Neural progenitor cell (in vitro differentiated cells): ENCODE measurements at regions not wholly inside any gene's neighbourhood (a gene's known extent, or its start where the extent isn't known, plus 50 kb on each side); places are given as distances from the start of the nearest gene placed in this dataset.

ENCODE experiments used
- EZH2 ChIP-seq: fragments of 200-600 bp; sonication (generic); IDR thresholded peaks from 2 replicates; pipeline ENCODE4 v1.6.1; 2017; ENCODE audit warnings: antibody characterized with exemption, mild to moderate bottlenecking, moderate library complexity
- EZH2phosphoT487 ChIP-seq: fragments of 200-600 bp; sonication (generic); IDR thresholded peaks from 2 replicates; pipeline ENCODE4 v1.6.1; 2017; ENCODE audit warnings: antibody characterized with exemption
- TF ChIP-seq, protein P1 (sequence below): fragments of 200-600 bp; sonication (generic); IDR thresholded peaks from 2 replicates; pipeline ENCODE4 v1.5.1; 2017; ENCODE audit warnings: antibody characterized with exemption, mild to moderate bottlenecking

- TF ChIP-seq, protein P1, sequence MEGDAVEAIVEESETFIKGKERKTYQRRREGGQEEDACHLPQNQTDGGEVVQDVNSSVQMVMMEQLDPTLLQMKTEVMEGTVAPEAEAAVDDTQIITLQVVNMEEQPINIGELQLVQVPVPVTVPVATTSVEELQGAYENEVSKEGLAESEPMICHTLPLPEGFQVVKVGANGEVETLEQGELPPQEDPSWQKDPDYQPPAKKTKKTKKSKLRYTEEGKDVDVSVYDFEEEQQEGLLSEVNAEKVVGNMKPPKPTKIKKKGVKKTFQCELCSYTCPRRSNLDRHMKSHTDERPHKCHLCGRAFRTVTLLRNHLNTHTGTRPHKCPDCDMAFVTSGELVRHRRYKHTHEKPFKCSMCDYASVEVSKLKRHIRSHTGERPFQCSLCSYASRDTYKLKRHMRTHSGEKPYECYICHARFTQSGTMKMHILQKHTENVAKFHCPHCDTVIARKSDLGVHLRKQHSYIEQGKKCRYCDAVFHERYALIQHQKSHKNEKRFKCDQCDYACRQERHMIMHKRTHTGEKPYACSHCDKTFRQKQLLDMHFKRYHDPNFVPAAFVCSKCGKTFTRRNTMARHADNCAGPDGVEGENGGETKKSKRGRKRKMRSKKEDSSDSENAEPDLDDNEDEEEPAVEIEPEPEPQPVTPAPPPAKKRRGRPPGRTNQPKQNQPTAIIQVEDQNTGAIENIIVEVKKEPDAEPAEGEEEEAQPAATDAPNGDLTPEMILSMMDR = no peak
- TF ChIP-seq EZH2phosphoT487 (no peak), EZH2 (no peak)
Observed at GRCh38 chr4:120440730-120441129, 374.1 kb upstream of the MAD2L1 start.
